Parathyroid adenoma (tissue), 2 donors: ENCODE measurements at regions not wholly inside any gene's neighbourhood (a gene's known extent, or its start where the extent isn't known, plus 50 kb on each side); places are given as distances from the start of the nearest gene placed in this dataset.
"Not testable (repeated sequence)": the region's sequence is repeated elsewhere in the genome, so short reads cannot be mapped to it uniquely, and the experiment has no call there.

Experiments used
- H2AFZ ChIP-seq: fragments of 300-600 bp; sonication (generic); one replicate; pipeline ENCODE4 v1.7.0; 2017; ENCODE audit warnings: antibody characterized with exemption, mild to moderate bottlenecking
- H3K27ac ChIP-seq: fragments of 300-600 bp; sonication (generic); one replicate; pipeline ENCODE4 v1.7.0; 2017
- H3K27me3 ChIP-seq: fragments of 300-600 bp; sonication (generic); one replicate; pipeline ENCODE4 v1.7.0; 2017; ENCODE audit warnings: low read length; ENCODE audit not compliant: control insufficient read depth, insufficient read depth
- H3K36me3 ChIP-seq: fragments of 300-600 bp; sonication (generic); one replicate; pipeline ENCODE4 v1.7.0; 2017; ENCODE audit warnings: low read length; ENCODE audit not compliant: control insufficient read depth, insufficient read depth
- H3K4me1 ChIP-seq: fragments of 300-600 bp; sonication (generic); one replicate; pipeline ENCODE4 v1.7.0; 2017; ENCODE audit warnings: control low read depth
- H3K4me2 ChIP-seq: fragments of 300-600 bp; sonication (generic); one replicate; pipeline ENCODE4 v1.7.0; 2017; ENCODE audit warnings: low read length
- H3K4me3 ChIP-seq: fragments of 300-600 bp; sonication (generic); one replicate; pipeline ENCODE4 v1.7.0; 2017; ENCODE audit warnings: low read depth, low read length
- H3K79me2 ChIP-seq: fragments of 300-600 bp; sonication (generic); one replicate; pipeline ENCODE4 v1.7.0; 2017; ENCODE audit warnings: control low read depth
- H3K9ac ChIP-seq: fragments of 300-600 bp; sonication (generic); one replicate; pipeline ENCODE4 v1.7.0; 2017; ENCODE audit warnings: mild to moderate bottlenecking
- H3K9me3 ChIP-seq: fragments of 300-600 bp; sonication (generic); one replicate; pipeline ENCODE4 v1.7.0; 2017; ENCODE audit warnings: low read length; ENCODE audit not compliant: control insufficient read depth
- CTCF ChIP-seq: fragments of 300-600 bp; sonication (generic); IDR thresholded peaks from one replicate; pipeline ENCODE4 v1.7.0; 2017; ENCODE audit warnings: antibody characterized with exemption, mild to moderate bottlenecking
- donor health status: primary hyperparathyroidism.

GRCh38 chr6:145562771-145563615, 172.3 kb downstream of the EPM2A start:
- H3K4me3 ChIP-seq: no peak overlapping the region
- H3K4me2 ChIP-seq: no peak overlapping the region
- H3K36me3 ChIP-seq: no peaks in the 10 kb centered on the region
- no peaks in the 10 kb centered on the region for H3K4me1 ChIP-seq
- no peaks in the 10 kb centered on the region for H3K27me3 ChIP-seq
- H3K9ac ChIP-seq: no peak overlapping the region
- TF ChIP-seq CTCF: no peak
- H2AFZ ChIP-seq: no peak overlapping the region
- no peak overlapping the region for H3K27ac ChIP-seq
- no peaks in the 10 kb centered on the region for H3K9me3 ChIP-seq
- H3K79me2 ChIP-seq: no peaks in the 10 kb centered on the region

- H3K27ac ChIP-seq: no peak overlapping the region
- no peaks in the 10 kb centered on the region for H3K9me3 ChIP-seq
- H3K36me3 ChIP-seq: no peaks in the 10 kb centered on the region
- TF ChIP-seq CTCF: no peak
- H3K4me1 ChIP-seq: no peaks in the 10 kb centered on the region
- H3K9ac ChIP-seq: no peak overlapping the region
- no peaks in the 10 kb centered on the region for H3K79me2 ChIP-seq
- no peak overlapping the region for H3K4me3 ChIP-seq
- H2AFZ ChIP-seq: no peak overlapping the region
- no peak overlapping the region for H3K4me2 ChIP-seq
- H3K27me3 ChIP-seq: no peaks in the 10 kb centered on the region
Observed at GRCh38 chr6:145564553-145564952, 170.8 kb downstream of the EPM2A start.

GRCh38 chr6:145567684-145568252, 167.6 kb downstream of the EPM2A start:
- no peak for TF ChIP-seq CTCF
- Histone ChIP-seq H3K9ac (no peak overlapping the region), H2AFZ (no peak overlapping the region), H3K36me3 (no peaks in the 10 kb centered on the region), H3K27me3 (no peaks in the 10 kb centered on the region), H3K4me3 (no peak overlapping the region), H3K4me2 (no peak overlapping the region), H3K9me3 (no peaks in the 10 kb centered on the region), H3K4me1 (no peaks in the 10 kb centered on the region), H3K79me2 (no peaks in the 10 kb centered on the region), H3K27ac (no peak overlapping the region)

GRCh38 chr6:145569140-145569539, 166.2 kb downstream of the EPM2A start:
- Histone ChIP-seq H3K36me3 (no peaks in the 10 kb centered on the region), H2AFZ (no peak overlapping the region), H3K4me3 (no peak overlapping the region), H3K9me3 (no peaks in the 10 kb centered on the region), H3K4me2 (no peak overlapping the region), H3K79me2 (no peaks in the 10 kb centered on the region), H3K27ac (no peak overlapping the region), H3K9ac (no peak overlapping the region), H3K4me1 (no peaks in the 10 kb centered on the region), H3K27me3 (no peaks in the 10 kb centered on the region)
- no peak for TF ChIP-seq CTCF

GRCh38 chr6:145570336-145570735, 165.0 kb downstream of the EPM2A start:
- not testable (repeated sequence) for H3K79me2 ChIP-seq, H3K4me3 ChIP-seq, H3K27me3 ChIP-seq, H3K9me3 ChIP-seq, H3K4me1 ChIP-seq, H3K9ac ChIP-seq, H3K4me2 ChIP-seq, H3K36me3 ChIP-seq, H2AFZ ChIP-seq, H3K27ac ChIP-seq

GRCh38 chr6:145574269-145574668, 161.1 kb downstream of the EPM2A start:
- not testable (repeated sequence) for H3K36me3 ChIP-seq, H3K79me2 ChIP-seq, H3K27me3 ChIP-seq, H3K9me3 ChIP-seq, H3K4me3 ChIP-seq, H3K4me1 ChIP-seq, H2AFZ ChIP-seq, H3K4me2 ChIP-seq, H3K9ac ChIP-seq, H3K27ac ChIP-seq
